Vagina (tissue), 2 donors: ENCODE measurements at regions not wholly inside any gene's neighbourhood (a gene's known extent, or its start where the extent isn't known, plus 50 kb on each side); places are given as distances from the start of the nearest gene placed in this dataset.

Source experiments
- DNase-seq, 2 donors: peaks; one replicate each; pipeline ENCODE4 v3.0.0-alpha.2; 2017; ENCODE audit errors: extremely low spot score in 2 of 2
- H3K27ac ChIP-seq: fragments of 200-600 bp; sonication (generic); one replicate; pipeline ENCODE4 v1.5.1; 2019
- H3K27me3 ChIP-seq: fragments of 200-600 bp; sonication (generic); one replicate; pipeline ENCODE4 v1.5.1; 2019
- H3K36me3 ChIP-seq, 2 donors: fragments of 200-600 bp; sonication (generic); one replicate each; pipeline ENCODE4 v1.5.1; 2017 to 2019
- H3K4me1 ChIP-seq: fragments of 200-600 bp; sonication (generic); one replicate; pipeline ENCODE4 v1.5.1; 2019
- H3K4me3 ChIP-seq, 2 donors: fragments of 200-600 bp; sonication (generic); 1 replicate in 1 of 2; 2 replicates in 1 of 2; pipeline ENCODE4 v1.5.1; 2016 to 2019
- H3K9me3 ChIP-seq: fragments of 200-600 bp; sonication (generic); one replicate; pipeline ENCODE4 v1.5.1; 2019
- CTCF ChIP-seq, 3 experiments: fragments of 450-650 bp in 2 of 3; fragments of 200-600 bp in 1 of 3; sonication (generic) in 1 of 3; IDR thresholded peaks; one replicate each; pipeline ENCODE4 v1.5.1; 2017 to 2019; ENCODE audit warnings: antibody characterized with exemption in 3 of 3, mild to moderate bottlenecking in 2 of 3, moderate library complexity in 2 of 3
- POLR2A ChIP-seq, 2 donors: fragments of 450-650 bp; IDR thresholded peaks; one replicate each; pipeline ENCODE4 v1.6.1; 2017; ENCODE audit warnings: antibody characterized with exemption in 2 of 2, mild to moderate bottlenecking in 2 of 2, moderate library complexity in 2 of 2
- POLR2AphosphoS5 ChIP-seq, 2 donors: sonication (generic); formaldehyde crosslinking; IDR thresholded peaks; one replicate each; pipeline ENCODE4 v1.9.0; 2017; ENCODE audit warnings: antibody characterized with exemption in 2 of 2, mild to moderate bottlenecking in 2 of 2, low read depth in 1 of 2; ENCODE audit not compliant: insufficient read depth in 1 of 2
- intact Hi-C: fragments of 100-400 bp; cut with DNase I; formaldehyde crosslinking; loops from one replicate; pipeline ENCODE4 v1.15.1; 2023

GRCh38 chr16:25637236-25637635 lies 54.5 kb upstream of the HS3ST4 start:
- intact Hi-C loops, result no loop called here
- TF ChIP-seq CTCF (IDR thresholded peaks at IDR 0.05) (no peak), POLR2A (IDR thresholded peaks at IDR 0.05) (no peak), POLR2AphosphoS5 (IDR thresholded peaks at IDR 0.05; ENCODE audit: insufficient read depth in 1 of 2, low read depth in 1 of 2) (no peak)
- H3K36me3 ChIP-seq, result no peaks in the 10 kb centered on the region
- no peaks in the 10 kb centered on the region for H3K4me1 ChIP-seq
- DNase-seq, result no peak
- H3K27ac ChIP-seq, result no peak overlapping the region
- H3K4me3 ChIP-seq, result no peak overlapping the region
- H3K9me3 ChIP-seq, result no peaks in the 10 kb centered on the region
- H3K27me3 ChIP-seq, result no peaks in the 10 kb centered on the region

GRCh38 chr16:25636662-25637061 lies 55.1 kb upstream of the HS3ST4 start:
- H3K9me3 ChIP-seq, result no peaks in the 10 kb centered on the region
- TF ChIP-seq POLR2AphosphoS5 (IDR thresholded peaks at IDR 0.05; ENCODE audit: insufficient read depth in 1 of 2, low read depth in 1 of 2), result no peak
- no peak for TF ChIP-seq CTCF (IDR thresholded peaks at IDR 0.05)
- TF ChIP-seq POLR2A (IDR thresholded peaks at IDR 0.05), result no peak
- no peaks in the 10 kb centered on the region for H3K27me3 ChIP-seq
- no peaks in the 10 kb centered on the region for H3K4me1 ChIP-seq
- no peaks in the 10 kb centered on the region for H3K36me3 ChIP-seq
- H3K27ac ChIP-seq, result no peak overlapping the region
- intact Hi-C loops, result no loop called here
- DNase-seq, result no peak
- no peak overlapping the region for H3K4me3 ChIP-seq

- Histone ChIP-seq H3K9me3 (no peaks in the 10 kb centered on the region), H3K4me1 (no peaks in the 10 kb centered on the region), H3K27me3 (no peaks in the 10 kb centered on the region), H3K27ac (no peak overlapping the region), H3K36me3 (no peaks in the 10 kb centered on the region), H3K4me3 (no peak overlapping the region)
- intact Hi-C loops, result no loop called here
- DNase-seq, result no peak
- TF ChIP-seq POLR2AphosphoS5 (IDR thresholded peaks at IDR 0.05; ENCODE audit: insufficient read depth in 1 of 2, low read depth in 1 of 2), result no peak
- TF ChIP-seq POLR2A (IDR thresholded peaks at IDR 0.05), result no peak
- TF ChIP-seq CTCF (IDR thresholded peaks at IDR 0.05), result no peak
These were observed 56.3 kb upstream of the HS3ST4 start for GRCh38 chr16:25635454-25635853.

- intact Hi-C loops, result no loop called here
- TF ChIP-seq CTCF (IDR thresholded peaks at IDR 0.05), result no peak
- TF ChIP-seq POLR2A (IDR thresholded peaks at IDR 0.05), result no peak
- TF ChIP-seq POLR2AphosphoS5 (IDR thresholded peaks at IDR 0.05; ENCODE audit: insufficient read depth in 1 of 2, low read depth in 1 of 2), result no peak
- H3K9me3 ChIP-seq, result no peaks in the 10 kb centered on the region
- H3K27ac ChIP-seq, result no peak overlapping the region
- DNase-seq, result no peak
- no peaks in the 10 kb centered on the region for H3K36me3 ChIP-seq
- no peaks in the 10 kb centered on the region for H3K4me1 ChIP-seq
- no peak overlapping the region for H3K4me3 ChIP-seq
- H3K27me3 ChIP-seq, result no peaks in the 10 kb centered on the region
These were observed 58.2 kb upstream of the HS3ST4 start for GRCh38 chr16:25633549-25633948.

GRCh38 chr16:25628766-25629165 lies 63.0 kb upstream of the HS3ST4 start:
- no peak overlapping the region for H3K27ac ChIP-seq
- H3K9me3 ChIP-seq, result no peaks in the 10 kb centered on the region
- no peaks in the 10 kb centered on the region for H3K4me1 ChIP-seq
- TF ChIP-seq POLR2A (IDR thresholded peaks at IDR 0.05), result no peak
- no peaks in the 10 kb centered on the region for H3K36me3 ChIP-seq
- H3K27me3 ChIP-seq, result no peaks in the 10 kb centered on the region
- DNase-seq, result no peak
- intact Hi-C loops, result no loop called here
- H3K4me3 ChIP-seq, result no peak overlapping the region

- no peak overlapping the region for H3K27ac ChIP-seq
- no peak for DNase-seq
- H3K36me3 ChIP-seq, result no peaks in the 10 kb centered on the region
- no peak for TF ChIP-seq POLR2AphosphoS5 (IDR thresholded peaks at IDR 0.05; ENCODE audit: insufficient read depth in 1 of 2, low read depth in 1 of 2)
- TF ChIP-seq CTCF (IDR thresholded peaks at IDR 0.05), result no peak
- TF ChIP-seq POLR2A (IDR thresholded peaks at IDR 0.05), result no peak
- H3K9me3 ChIP-seq, result no peaks in the 10 kb centered on the region
- H3K27me3 ChIP-seq, result no peaks in the 10 kb centered on the region
- intact Hi-C loops, result no loop called here
- H3K4me3 ChIP-seq, result no peak overlapping the region
- no peaks in the 10 kb centered on the region for H3K4me1 ChIP-seq
These were observed 64.1 kb upstream of the HS3ST4 start for GRCh38 chr16:25627641-25628040.
